Activated CD4-positive, alpha-beta T cell treated with anti-CD3 and anti-CD28 coated beads, Interleukin-2, amount 50 U/mL, for 16 hours (primary cell): ENCODE measurements at regions not wholly inside any gene's neighbourhood (a gene's known extent, or its start where the extent isn't known, plus 50 kb on each side); places are given as distances from the start of the nearest gene placed in this dataset.
"Not testable (repeated sequence)": the region's sequence is repeated elsewhere in the genome, so short reads cannot be mapped to it uniquely, and the experiment has no call there.

Source experiments
- DNase-seq: peaks from one replicate; pipeline ENCODE4 v3.0.0-alpha.2; 2020

DNA sequence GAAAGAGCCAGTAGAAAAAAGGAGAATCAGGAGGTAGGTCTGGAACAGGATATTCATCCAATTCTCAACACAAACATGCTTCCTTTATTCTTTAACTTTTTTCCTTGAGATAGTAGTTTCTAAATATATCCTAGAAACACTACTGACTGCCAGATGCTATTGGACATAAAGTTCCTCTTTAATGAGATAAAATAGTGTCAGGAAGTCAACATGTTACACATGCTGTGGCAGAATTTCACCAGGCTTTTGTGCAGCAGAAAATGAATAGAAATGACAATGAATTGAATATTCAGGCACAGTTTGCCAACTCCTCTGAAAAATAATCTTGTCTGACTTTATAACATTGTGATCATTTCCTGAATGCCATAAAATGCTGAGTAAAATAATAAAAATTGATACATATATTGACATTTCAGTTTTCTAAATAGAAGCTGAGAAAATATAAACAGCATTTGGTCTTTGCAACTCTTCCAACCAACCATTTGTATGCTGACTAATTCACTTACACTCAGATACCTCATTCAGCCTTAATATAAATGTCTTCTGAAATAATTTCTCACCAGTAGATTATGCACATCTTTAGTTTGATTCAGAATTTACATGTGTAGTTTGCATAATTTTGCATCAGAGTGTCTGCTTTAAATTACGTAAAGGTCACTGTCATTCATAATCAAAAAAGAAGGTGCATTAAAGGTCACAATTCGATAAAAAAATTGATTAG is 486.1 kb upstream of the ADGRL2 start:
- DNase-seq, result no peak

DNA sequence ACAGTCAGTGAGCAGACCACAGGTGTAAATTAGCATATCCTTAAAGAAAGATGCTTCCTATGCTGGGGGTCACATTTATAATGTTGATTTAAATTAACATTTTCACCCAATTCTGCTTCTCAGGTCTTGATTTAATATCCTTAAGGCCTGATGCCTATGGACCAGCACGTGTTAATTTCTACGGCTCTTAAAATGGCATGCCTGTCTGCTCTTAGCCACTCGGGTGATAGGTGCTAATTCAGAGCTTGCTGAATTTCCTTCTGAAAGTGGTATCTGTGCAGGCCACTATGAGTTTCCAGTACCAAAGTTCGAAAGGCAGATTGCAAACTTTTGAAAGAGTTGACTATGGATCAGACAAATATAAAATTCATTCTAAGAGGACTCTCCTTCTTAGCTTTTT is 487.4 kb upstream of the ADGRL2 start:
- DNase-seq, result no peak

DNA sequence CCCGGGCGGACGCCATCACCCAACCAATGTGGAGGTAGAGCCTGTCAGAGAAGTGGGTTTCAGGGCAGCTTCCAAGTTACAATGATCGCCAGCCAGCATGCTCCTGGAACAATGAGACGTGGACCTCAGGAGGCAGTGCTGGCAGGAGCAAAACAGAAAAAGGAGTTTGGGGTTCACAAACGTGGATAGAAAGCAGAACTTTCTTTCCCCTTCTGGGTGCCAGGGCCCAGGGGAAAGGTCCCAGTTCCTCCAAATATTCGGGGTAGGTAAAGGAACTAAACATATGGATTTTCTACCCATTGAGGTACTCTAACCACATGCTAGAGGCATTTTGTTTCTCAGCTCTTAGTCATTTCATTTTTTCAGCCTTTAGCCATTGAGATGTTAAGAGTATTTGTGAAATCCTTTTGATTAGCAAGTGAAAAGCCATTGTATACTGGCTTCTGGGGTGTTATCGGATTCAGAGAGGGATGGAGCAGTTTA is 488.4 kb upstream of the ADGRL2 start:
- no peak for DNase-seq

DNA sequence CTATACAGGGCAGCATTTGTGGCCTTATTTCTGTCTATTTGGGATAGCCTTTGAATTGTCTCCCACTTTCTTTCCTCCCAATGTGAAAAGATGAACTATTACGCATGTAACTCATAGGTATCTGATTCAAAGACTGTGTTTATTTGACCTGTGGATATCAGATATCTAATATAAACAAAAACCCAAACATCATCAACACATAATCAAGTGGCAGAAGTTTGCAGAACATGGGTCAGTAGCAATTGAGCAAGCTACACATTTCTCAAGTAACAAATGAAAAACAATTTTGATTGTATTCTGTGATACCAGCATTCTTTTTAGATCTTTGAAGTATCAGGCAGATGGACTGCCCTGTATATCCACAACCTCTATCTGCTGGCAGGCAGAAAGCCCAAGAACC is 490.5 kb upstream of the ADGRL2 start:
- DNase-seq, result no peak

DNA sequence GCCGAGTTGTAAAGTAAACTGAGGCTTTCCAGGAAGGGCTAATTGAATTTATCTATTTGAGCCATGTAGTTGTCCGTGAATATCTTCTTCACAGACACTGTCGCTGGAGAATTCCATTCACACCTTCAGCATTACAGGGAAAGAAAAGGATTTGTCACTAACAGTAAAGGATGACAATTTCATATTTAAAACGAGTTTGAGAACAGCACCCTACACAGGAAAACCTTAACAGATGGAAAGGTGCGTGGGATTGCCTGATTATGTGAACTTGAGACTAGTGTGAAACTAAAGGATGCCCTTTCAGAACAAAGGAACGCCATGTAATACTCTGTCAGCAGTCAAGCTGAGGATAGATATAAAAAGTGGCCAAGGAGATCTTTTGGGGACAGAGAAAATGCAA is 492.5 kb upstream of the ADGRL2 start:
- DNase-seq, result no peak

DNA sequence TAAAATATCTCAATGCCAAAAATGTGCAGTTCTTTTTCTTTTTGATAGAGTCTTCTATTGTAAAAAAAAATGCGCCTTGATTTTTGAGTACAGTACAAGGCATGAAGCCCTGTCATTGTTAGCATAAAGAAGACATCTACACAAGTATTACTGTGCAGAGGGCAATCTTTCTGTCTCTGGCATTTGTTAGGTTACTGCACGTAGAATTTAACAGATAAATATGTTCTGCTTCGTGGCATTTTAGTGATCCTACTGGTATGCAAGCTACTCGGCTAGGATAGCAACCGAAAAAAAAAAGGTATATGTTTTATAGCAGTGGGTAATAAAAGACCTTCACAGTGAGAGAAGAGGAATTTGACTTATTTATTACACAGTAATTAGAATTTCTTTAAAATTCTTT is 492.9 kb upstream of the ADGRL2 start:
- DNase-seq, result no peak

DNA sequence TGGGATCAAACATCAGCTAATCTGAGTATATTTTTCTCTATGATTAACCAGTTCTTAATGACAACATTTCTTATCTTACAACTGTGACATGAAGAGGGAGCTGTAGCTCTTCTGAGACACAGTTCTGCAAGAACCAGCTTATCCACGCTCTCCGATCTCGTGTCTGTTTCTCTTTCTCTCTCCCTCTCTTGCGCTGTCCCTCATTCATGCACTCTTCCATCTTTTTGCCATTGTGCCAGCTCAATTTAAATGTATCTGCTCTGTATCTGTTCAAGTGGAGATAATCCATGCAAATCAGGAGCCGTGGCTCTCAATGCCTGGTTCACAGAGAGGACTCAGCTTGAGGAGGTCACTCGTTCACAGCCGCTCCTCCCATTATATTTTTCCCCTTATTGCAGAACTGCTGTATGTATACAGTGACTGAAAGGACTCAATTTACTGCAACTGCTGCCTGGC is 494.7 kb upstream of the ADGRL2 start:
- DNase-seq, result no peak

DNA sequence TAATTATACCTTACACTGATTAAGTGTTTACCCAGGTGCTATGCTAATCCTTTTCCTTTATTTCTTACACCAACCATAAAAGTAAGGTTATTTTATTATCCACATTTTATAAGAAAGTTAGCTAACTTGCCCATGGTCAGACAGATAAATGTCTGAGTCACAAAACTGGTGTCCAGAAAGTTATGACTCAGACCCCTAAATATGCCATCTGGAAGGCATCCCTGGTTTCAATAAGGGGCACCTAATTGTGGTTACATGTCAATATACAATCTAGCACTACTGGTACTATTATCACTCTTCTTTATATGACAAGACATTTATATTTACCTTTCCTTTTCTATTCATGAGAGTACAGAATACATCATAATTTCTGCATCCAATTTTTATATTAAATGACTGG is 496.5 kb upstream of the ADGRL2 start:
- DNase-seq, result no peak

DNA sequence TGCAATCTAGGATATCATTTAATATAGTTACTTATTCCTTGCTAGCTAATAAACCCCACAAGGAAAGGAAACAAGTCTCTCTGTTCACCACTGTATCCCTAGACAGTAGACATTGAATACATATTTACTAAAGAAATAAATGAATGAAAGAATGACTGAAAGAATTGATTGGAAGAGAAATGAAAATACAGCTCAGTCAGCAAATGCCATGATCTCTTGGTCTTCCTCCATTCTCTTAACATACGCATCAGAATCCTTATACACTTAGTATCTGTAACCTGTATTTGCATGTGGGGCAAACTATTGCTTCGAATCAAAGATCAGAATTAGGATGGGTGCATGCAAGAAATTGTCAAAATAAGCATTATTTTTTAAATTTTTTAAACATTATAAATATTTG is 500.8 kb upstream of the ADGRL2 start:
- DNase-seq, result no peak

DNA sequence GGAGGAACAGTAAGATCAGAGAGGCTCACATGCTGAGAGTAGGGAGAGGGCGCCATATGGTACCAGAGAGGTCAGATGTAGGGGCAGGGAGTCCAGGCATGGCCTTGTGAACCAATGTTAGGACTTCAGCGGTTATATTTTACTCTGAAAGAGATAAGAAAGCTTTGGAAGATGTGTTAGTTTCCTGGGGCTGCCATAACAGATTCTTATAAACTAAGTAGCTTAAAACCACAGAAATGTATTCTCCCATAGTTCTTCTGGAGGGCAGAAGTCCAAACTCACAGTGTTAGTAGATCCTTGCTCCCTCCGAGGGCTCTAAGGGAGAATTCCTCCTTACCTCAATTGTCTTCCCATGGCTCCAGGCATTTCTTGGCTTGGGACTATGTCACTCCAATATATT is 502.5 kb upstream of the ADGRL2 start:
- no peak for DNase-seq

DNA sequence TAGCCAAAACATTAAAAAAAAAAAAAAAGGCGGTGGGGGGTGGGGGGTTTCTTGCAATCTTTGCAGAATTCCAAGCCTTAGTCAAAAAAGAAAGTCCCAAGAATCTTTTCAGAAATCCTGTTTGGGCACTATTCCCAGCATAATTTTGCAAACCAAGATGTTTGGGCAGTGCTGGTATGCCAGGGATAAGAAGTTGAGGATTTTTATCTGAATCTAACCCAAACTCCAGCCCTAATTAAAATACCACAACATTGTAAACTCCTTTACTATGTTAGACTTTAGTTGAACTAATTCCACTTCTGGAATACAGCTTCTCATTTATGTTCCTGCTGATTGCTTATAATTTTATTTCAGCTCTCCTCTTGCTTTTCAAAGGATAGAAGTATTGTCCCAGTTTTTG is 504.1 kb upstream of the ADGRL2 start:
- DNase-seq, result no peak

DNA sequence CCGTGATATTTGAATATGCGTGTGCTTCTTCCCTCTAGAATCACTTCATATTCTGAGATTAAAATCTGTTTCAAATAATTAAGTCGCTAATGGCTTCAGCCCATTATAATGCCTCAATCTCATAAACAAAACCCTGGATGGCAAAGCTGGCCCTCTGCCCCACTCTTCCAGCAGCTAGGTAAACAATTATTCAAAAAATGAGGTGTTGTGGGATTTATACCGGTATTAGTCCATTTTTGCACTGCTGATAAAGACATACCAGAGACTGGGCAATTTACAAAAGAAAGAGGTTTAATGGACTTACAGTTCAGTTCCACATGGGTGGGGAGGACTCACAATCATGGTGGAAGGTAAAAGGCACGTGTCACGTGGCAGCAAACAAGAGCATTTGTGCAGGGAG is 510.4 kb upstream of the ADGRL2 start:
- DNase-seq, result no peak

DNA sequence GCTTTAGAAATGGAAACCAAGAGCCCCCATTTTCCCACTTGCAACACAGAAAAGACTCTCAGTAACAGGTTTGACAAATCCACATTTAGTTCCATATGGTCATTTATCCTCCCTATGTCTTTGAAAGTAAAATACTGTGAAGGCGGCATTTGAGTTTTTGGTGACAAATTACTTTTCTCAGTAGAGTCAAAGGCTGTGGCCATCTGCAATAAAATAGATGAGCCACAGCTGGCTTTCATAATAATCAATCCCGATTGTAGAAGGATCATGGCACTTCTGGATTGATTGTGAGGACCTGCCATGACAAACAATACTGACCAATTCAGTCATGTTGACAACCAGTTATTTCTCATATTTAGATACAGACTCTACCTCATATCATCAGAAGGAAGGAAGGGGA is 512.0 kb upstream of the ADGRL2 start:
- no peak for DNase-seq

DNA sequence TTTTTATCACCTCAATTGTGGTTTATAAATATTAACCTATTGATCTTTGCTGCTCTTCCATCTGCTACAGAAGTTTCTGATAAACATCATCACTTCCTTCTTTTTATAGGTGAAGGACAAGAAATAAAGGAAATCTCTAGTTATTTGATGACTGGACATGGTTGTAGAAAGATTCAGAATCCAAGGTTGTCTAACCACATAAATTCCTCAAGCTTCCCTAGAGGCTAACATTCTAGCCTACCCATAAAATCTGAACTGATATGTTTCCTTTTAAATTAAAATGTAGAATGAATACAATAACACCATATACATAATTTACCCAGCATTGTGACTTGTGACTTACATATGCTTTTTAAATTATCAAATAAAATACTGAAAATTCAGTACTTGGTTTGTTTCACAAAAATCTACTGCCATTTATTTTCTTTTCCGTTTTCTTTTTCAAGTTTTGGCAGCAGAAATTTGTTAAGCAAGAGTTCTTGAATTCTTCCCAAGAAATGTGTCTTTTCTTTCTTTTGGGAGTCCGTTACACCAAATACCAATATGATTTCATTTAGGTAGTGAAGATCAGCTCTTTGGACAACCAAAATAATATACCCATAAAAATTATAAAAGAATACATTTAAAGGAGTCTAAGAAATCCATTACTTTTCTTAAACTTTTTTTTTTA is 513.2 kb upstream of the ADGRL2 start:
- DNase-seq, result no peak

DNA sequence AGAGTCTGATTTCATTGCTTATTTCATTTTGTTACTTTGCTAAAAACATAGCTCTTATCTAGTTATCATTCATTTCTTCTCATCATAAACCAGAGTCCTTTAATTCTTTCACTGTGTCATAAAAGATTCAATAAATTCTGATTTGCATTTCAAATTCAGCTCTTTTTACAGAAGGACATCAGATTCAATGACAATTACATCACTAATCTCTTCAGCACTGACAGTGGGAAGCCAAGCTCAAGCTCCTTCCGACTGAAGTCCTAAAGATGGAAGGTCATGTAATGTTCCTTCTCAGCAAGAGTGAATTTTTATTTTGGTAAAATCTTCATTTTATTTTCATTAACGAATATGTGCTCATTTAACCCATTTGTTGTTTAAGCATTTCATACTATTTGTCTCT is 530.7 kb upstream of the ADGRL2 start:
- DNase-seq, result no peak

DNA sequence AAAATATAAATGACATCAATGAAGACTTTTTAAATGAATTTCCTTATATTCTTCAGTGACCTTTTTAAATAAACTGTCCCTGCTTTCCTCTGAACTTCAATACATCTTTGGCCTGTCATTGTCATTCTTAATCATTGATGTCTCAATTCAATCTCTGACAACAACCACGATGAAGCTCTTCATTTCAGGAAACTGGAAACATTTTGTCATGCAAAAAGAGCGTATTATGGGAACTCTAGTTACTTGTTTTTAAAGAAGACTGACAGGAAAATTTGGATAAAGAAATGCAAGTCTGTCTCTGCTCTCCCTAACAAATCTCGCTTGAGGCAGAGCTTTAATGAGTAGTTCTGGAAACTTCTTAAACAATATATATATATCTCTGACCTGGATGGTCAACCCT is 535.8 kb upstream of the ADGRL2 start:
- DNase-seq, result no peak

DNA sequence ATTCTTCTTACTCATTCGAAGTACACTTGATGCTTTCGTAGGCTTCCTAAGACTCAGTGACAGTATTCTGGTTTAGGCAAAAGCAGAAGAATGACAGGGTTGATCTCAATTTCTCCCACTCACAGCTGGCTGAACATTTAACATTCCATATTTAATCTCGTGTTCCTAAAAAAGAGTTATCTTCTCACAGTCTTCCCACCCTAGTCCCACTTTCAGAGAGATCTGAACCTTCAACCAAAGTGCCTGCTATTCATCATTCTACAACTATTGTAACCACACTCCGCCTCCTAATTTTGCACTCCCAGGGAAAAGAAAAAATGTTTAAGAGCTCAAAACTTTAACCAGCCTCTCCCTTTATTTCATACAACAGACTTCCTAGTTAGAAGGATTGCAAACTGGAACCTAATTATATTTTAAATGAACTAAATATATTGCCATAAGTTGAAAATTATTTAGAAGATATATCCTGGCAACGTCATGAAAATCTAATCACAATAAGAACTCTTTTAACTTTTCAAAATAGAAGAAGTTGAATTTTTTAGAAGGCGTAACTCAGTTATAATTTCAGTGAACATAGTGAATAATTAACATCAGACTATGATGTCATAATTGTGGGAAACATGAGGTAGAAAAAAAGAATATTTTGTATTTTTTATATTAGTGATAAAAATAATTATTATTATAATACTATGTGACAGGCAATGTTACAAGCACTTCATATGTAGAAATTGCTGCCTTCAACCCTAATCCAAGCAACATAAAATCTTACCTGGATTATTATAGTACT is 540.9 kb upstream of the ADGRL2 start:
- DNase-seq, result no peak

DNA sequence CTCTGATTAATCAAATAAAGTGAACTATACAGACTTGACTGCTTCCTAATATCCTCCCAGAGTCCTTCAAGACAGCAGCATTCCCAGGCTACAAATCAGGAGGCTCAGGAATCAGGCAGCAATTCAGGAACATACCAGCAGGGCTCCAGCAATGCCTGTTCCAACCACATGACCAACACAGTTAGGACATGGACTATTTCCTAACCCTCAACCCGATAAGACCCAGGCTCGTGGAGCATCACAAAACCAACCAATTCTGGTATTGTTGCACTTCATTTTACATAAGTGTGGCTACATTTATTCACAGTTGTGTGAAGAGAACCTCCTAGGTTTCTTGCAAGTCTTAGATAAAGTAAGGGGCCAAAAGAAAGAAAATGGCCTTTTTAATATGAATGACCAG is 546.2 kb upstream of the ADGRL2 start:
- DNase-seq, result no peak

DNA sequence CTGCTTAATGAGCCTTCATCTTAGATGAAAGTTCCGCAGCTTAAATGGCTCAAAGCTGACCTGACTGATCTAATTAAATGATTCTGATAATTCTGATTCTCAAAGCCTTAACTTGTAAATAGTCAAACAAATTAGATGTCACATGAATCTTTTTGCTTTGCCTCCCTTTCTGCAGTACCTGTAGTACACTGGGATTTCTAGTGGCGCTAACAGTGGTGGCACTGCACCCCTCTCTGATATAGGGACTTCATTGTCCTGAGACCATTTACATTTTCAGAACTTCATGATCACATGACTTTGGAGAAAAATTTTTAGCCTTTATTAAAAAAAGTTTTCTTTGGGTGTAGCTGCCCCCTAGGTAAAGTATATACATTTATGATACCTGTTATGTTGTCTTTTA is 546.7 kb upstream of the ADGRL2 start:
- no peak for DNase-seq

DNA sequence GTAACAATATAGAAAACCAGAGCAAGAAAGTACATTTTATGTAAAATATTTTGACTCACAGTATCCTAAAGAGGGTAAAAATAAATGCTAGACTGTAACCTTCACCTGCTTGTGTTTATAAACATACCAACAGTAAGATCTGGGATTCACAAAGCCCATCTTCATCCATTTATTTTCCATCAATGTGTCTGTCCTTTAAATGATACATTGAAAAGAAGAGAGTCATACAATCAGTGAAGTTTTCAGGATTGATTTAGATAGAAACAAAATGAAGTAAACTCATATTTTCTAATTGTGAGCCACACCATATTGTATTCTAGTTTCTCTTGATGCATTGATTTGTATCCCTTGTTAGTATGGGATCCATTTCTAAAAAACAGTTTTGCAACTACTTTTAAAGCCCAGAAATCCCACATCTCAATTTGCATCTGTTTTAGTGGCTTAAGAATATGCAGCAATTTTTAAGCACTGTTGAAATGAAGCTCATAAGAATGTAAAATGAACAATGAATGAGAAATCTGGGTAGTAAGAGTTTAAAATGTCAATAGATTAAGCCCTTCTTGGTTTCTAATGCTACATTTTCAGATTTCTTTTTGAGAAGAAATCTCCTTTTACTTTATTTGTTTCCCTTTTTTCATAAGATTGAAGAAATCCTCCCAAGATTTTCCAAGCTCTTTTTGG is 548.1 kb upstream of the ADGRL2 start:
- DNase-seq, result no peak

DNA sequence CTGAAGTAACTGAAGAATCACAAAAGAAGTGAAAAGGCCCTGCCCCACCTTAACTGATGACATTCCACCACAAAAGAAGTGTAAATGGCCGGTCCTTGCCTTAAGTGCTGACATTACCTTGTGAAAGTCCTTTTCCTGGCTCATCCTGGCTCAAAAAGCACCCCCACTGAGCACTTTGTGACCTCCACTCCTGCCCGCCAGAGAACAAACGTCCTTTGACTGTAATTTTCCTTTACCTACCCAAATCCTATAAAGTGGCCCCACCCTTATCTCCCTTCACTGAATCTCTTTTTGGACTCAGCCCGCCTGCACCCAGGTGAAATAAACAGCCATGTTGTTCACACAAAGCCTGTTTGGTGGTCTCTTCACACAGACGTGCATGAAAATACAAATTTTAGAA is 549.9 kb upstream of the ADGRL2 start:
- not testable (repeated sequence) for DNase-seq

DNA sequence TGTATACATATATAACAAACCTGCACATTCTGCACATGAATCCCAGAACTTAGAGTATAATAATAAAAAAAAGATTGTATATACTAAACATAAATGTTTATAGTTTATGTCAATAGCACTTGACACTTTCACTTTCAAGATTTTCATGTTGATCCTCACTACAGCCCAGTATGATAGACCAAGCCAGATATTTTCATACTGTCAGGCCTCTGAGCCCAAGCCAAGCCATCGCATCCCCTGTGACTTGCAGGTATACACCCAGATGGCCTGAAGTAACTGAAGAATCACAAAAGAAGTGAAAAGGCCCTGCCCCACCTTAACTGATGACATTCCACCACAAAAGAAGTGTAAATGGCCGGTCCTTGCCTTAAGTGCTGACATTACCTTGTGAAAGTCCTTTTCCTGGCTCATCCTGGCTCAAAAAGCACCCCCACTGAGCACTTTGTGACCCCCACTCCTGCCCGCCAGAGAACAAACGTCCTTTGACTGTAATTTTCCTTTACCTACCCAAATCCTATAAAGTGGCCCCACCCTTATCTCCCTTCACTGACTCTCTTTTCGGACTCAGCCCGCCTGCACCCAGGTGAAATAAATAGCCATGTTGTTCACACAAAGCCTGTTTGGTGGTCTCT is 555.5 kb upstream of the ADGRL2 start:
- not testable (repeated sequence) for DNase-seq

DNA sequence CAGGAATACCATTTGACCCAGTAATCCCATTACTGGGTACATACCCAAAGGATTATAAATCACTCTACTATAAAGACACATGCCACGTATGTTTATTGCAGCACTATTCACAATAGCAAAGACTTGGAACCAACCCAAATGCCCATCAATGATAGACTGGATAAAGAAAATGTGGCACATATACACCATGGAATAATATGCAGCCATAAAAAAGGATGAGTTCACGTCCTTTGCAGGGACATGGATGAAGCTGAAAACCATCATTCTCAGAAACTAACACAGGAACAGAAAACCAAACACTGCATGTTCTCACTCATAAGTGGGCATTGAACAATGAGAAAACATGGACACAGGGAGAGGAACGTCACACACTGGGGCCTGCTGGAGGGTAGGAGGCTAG is 556.1 kb upstream of the ADGRL2 start:
- DNase-seq, result not testable (repeated sequence)
